Fibroblast of lung (primary cell): ENCODE measurements at regions not wholly inside any gene's neighbourhood (a gene's known extent, or its start where the extent isn't known, plus 50 kb on each side); places are given as distances from the start of the nearest gene placed in this dataset.

Experiments
- DNase-seq, 2 donors: peaks; one replicate each; pipeline versions ENCODE4 v3.0.0 to v3.0.0-alpha.2; 2010; ENCODE audit warnings: low read depth in 2 of 2
- H2AFZ ChIP-seq: 2 replicates; pipeline ENCODE4 v1.5.1; 2012; ENCODE audit warnings: low read length, control low read depth, inconsistent platforms
- H3K27ac ChIP-seq: 2 replicates; pipeline ENCODE4 v1.5.1; 2011; ENCODE audit warnings: low read length, control low read depth; ENCODE audit not compliant: insufficient read depth
- H3K27me3 ChIP-seq: 2 replicates; pipeline ENCODE4 v1.5.1; 2011; ENCODE audit warnings: mild to moderate bottlenecking, low read length; ENCODE audit not compliant: control insufficient read depth, insufficient read depth
- H3K36me3 ChIP-seq: 2 replicates; pipeline ENCODE4 v1.5.1; 2011; ENCODE audit warnings: low read length; ENCODE audit not compliant: control insufficient read depth, insufficient read depth
- H3K4me1 ChIP-seq: 2 replicates; pipeline ENCODE4 v1.5.1; 2011; ENCODE audit warnings: low read length; ENCODE audit not compliant: control insufficient read depth, insufficient read depth; ENCODE audit errors: extremely low read depth
- H3K4me2 ChIP-seq: 2 replicates; pipeline ENCODE4 v1.5.1; 2011; ENCODE audit warnings: low read length, control low read depth; ENCODE audit not compliant: insufficient read depth; ENCODE audit errors: extremely low read depth
- H3K4me3 ChIP-seq, 4 experiments: fragments of 200-600 bp in 1 of 4; sonication (generic) in 1 of 4; replicated peaks in 1 of 4; 2 replicates each; pipeline ENCODE4 v1.5.1; 2011 to 2016; ENCODE audit warnings: low read length in 4 of 4, low read depth in 3 of 4, mild to moderate bottlenecking in 3 of 4, control low read depth in 2 of 4, inconsistent platforms in 1 of 4, mixed read lengths in 1 of 4; ENCODE audit not compliant: insufficient read depth in 1 of 4; ENCODE audit errors: control extremely low read depth in 1 of 4
- H3K79me2 ChIP-seq: 2 replicates; pipeline ENCODE4 v1.5.1; 2012; ENCODE audit warnings: mild to moderate bottlenecking, low read length, inconsistent platforms; ENCODE audit not compliant: control insufficient read depth, insufficient read depth
- H3K9ac ChIP-seq: 2 replicates; pipeline ENCODE4 v1.5.1; 2011; ENCODE audit warnings: mild to moderate bottlenecking, low read length, control low read depth; ENCODE audit not compliant: insufficient read depth
- H3K9me3 ChIP-seq: 2 replicates; pipeline ENCODE4 v1.5.1; 2012; ENCODE audit warnings: low read depth, low read length; ENCODE audit not compliant: control insufficient read depth, insufficient read depth
- H4K20me1 ChIP-seq: 2 replicates; pipeline ENCODE4 v1.5.1; 2011; ENCODE audit warnings: low read length; ENCODE audit not compliant: control insufficient read depth, insufficient read depth; ENCODE audit errors: extremely low read depth
- CTCF ChIP-seq, 2 donors: IDR thresholded peaks in 1 of 2; conservative IDR thresholded peaks in 1 of 2; 1 replicate in 1 of 2; 2 replicates in 1 of 2; pipeline ENCODE4 v1.5.1; 2011 to 2012; ENCODE audit warnings: low read length in 2 of 2, control low read depth in 1 of 2, inconsistent platforms in 1 of 2, low read depth in 1 of 2, mild to moderate bottlenecking in 1 of 2
- EZH2 ChIP-seq: IDR thresholded peaks from 2 replicates; pipeline ENCODE4 v1.5.1; 2012; ENCODE audit warnings: low read length, control low read depth, mild to moderate bottlenecking; ENCODE audit errors: missing control alignments

DNA sequence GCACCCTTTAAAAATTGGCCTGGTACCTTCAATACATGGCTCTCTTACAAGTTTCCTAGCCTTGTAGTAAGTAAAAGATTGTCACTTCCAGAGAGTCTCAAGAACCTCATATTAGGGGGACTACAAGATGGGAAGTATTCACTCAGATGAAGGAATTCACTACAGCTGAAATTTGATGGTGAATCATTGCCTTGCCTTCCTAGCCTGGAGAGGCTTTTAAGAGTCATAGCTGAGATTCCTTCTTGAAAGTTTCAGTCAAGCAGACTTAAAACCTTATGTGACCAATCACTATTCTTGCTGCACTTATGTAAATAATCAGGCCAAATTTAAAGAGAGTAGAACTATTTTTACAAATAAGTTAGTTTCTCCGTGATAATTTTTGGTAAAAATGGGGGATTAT lies 451.6 kb downstream of the TRHDE start:
- H3K27ac ChIP-seq, result no peak overlapping the region
- TF ChIP-seq CTCF (conservative IDR thresholded peaks at IDR 0.05 in 1 of 2, IDR thresholded peaks at IDR 0.05 in 1 of 2; ENCODE audit: low read depth in 1 of 2, low read length in 2 of 2) (no peak), EZH2 (no peak)
- no peaks in the 10 kb centered on the region for H3K4me1 ChIP-seq
- no peak overlapping the region for H3K4me3 ChIP-seq
- H4K20me1 ChIP-seq, result no peaks in the 10 kb centered on the region
- no peak overlapping the region for H3K4me2 ChIP-seq
- peak in 1 of 2 donors; percentile 2 for DNase-seq
- no peaks in the 10 kb centered on the region for H3K79me2 ChIP-seq
- H3K27me3 ChIP-seq, result no peaks in the 10 kb centered on the region
- no peak overlapping the region for H2AFZ ChIP-seq
- H3K9ac ChIP-seq, result no peak overlapping the region
- no peaks in the 10 kb centered on the region for H3K36me3 ChIP-seq
- H3K9me3 ChIP-seq, result no peaks in the 10 kb centered on the region

GRCh38 chr12:72729451-72730010 lies 457.4 kb downstream of the TRHDE start:
- Histone ChIP-seq H3K4me3 (no peak overlapping the region), H2AFZ (no peak overlapping the region), H3K4me1 (no peaks in the 10 kb centered on the region), H3K4me2 (no peak overlapping the region), H4K20me1 (no peaks in the 10 kb centered on the region), H3K27ac (no peak overlapping the region), H3K79me2 (no peaks in the 10 kb centered on the region), H3K27me3 (no peaks in the 10 kb centered on the region), H3K9ac (no peak overlapping the region), H3K36me3 (no peaks in the 10 kb centered on the region), H3K9me3 (no peaks in the 10 kb centered on the region)
- DNase-seq, result no peak
- no peak for TF ChIP-seq EZH2
- TF ChIP-seq CTCF (conservative IDR thresholded peaks at IDR 0.05 in 1 of 2, IDR thresholded peaks at IDR 0.05 in 1 of 2; ENCODE audit: low read depth in 1 of 2, low read length in 2 of 2), result no peak

DNA sequence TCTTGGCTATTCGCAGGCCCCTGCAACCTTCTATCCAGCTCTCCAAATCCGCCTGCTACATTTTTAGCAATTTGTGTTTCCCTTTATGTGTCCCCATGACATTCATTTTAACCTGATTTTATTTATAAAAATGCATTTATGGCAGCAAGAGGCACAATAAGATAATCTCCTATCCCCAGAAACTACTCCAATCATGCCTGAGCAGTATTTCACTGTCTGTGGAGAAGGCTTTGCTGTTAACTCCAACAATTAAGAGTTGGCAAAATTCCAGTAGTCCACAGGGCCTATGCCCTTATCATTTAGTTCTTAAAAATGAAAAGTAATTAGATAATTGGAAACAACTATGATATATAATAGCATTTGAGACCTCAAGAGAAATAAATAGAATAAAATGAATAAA lies 462.4 kb downstream of the TRHDE start:
- Histone ChIP-seq H3K4me2 (no peak overlapping the region), H4K20me1 (no peaks in the 10 kb centered on the region), H3K4me1 (no peaks in the 10 kb centered on the region), H3K27me3 (no peaks in the 10 kb centered on the region), H3K9me3 (no peaks in the 10 kb centered on the region), H3K79me2 (no peaks in the 10 kb centered on the region), H3K36me3 (no peaks in the 10 kb centered on the region), H3K9ac (no peak overlapping the region), H2AFZ (no peak overlapping the region), H3K4me3 (no peak overlapping the region), H3K27ac (no peak overlapping the region)
- TF ChIP-seq EZH2 (no peak), CTCF (conservative IDR thresholded peaks at IDR 0.05 in 1 of 2, IDR thresholded peaks at IDR 0.05 in 1 of 2; ENCODE audit: low read depth in 1 of 2, low read length in 2 of 2) (no peak)
- DNase-seq, result no peak
